HuH-7 (cell line): ENCODE measurements at regions not wholly inside any gene's neighbourhood (a gene's known extent, or its start where the extent isn't known, plus 50 kb on each side); places are given as distances from the start of the nearest gene placed in this dataset.
"Not testable (repeated sequence)": the region's sequence is repeated elsewhere in the genome, so short reads cannot be mapped to it uniquely, and the experiment has no call there.

Source experiments
- DNase-seq: peaks from one replicate; pipeline ENCODE4 v3.0.0; 2011; ENCODE audit warnings: low spot score

- DNase-seq = no peak
Measured at GRCh38 chr1:60949826-60950197, 132.5 kb upstream of the NFIA start.

GRCh38 chr1:60949154-60949825, 133.1 kb upstream of the NFIA start:
- no peak for DNase-seq

- DNase-seq = no peak
Measured at GRCh38 chr1:60948486-60948885, 133.9 kb upstream of the NFIA start.

GRCh38 chr1:60947367-60947766, 135.0 kb upstream of the NFIA start:
- no peak for DNase-seq

GRCh38 chr1:60942896-60943638, 139.3 kb upstream of the NFIA start:
- no peak for DNase-seq

- DNase-seq = no peak
Measured at GRCh38 chr1:60942291-60942690, 140.1 kb upstream of the NFIA start.

- DNase-seq = not testable (repeated sequence)
Measured at GRCh38 chr1:60940685-60941084, 141.7 kb upstream of the NFIA start.

- DNase-seq = no peak
Measured at GRCh38 chr1:60937720-60938119, 144.6 kb upstream of the NFIA start.

- no peak for DNase-seq
Measured at GRCh38 chr1:60936591-60937342, 145.6 kb upstream of the NFIA start.

GRCh38 chr1:60936163-60936562, 146.2 kb upstream of the NFIA start:
- DNase-seq = no peak

GRCh38 chr1:60935599-60936110, 146.7 kb upstream of the NFIA start:
- DNase-seq = no peak

- no peak for DNase-seq
Measured at GRCh38 chr1:60930130-60930529, 152.2 kb upstream of the NFIA start.

GRCh38 chr1:60924964-60925798, 157.2 kb upstream of the NFIA start:
- DNase-seq = no peak

GRCh38 chr1:60924165-60924564, 158.2 kb upstream of the NFIA start:
- no peak for DNase-seq

- DNase-seq = no peak
Measured at GRCh38 chr1:60923389-60924087, 158.8 kb upstream of the NFIA start.

GRCh38 chr1:60922304-60922703, 160.1 kb upstream of the NFIA start:
- no peak for DNase-seq

GRCh38 chr1:60921175-60921574, 161.2 kb upstream of the NFIA start:
- DNase-seq = no peak

- no peak for DNase-seq
Measured at GRCh38 chr1:60920561-60920960, 161.8 kb upstream of the NFIA start.

- DNase-seq = no peak
Measured at GRCh38 chr1:60918867-60919266, 163.5 kb upstream of the NFIA start.

GRCh38 chr1:60916906-60917305, 165.5 kb upstream of the NFIA start:
- DNase-seq = no peak

- DNase-seq = no peak
Measured at GRCh38 chr1:60916199-60916598, 166.2 kb upstream of the NFIA start.
